ENCODE measurements at regions not wholly inside any gene's neighbourhood (a gene's known extent, or its start where the extent isn't known, plus 50 kb on each side); places are given as distances from the start of the nearest gene placed in this dataset.
A peak's percentile ranks its signal among the peaks of the same experiment; 100 is the strongest.

DNA sequence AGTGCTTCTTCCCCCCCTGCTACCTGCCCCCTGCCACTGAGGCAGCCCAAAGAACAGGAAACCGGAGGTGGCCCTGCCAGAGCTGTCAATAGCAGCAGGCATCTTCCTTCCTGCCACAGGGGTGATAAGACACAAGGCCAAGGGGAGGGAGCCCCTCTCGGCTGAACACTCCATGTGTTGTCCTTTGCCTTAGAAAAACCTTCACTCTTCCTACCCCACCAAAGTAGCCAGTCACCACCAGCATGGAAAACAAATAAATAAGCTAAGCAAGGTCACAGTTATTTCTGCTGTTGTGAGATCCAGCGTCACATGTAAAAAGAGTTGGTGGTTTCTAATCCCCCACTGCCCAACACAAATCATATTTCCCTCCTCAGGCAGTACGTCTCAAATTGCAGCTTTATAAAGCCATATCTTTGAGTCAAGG lies 104.8 kb upstream of the DPT start:
- no peak for FAIRE-seq
- H3K27ac ChIP-seq = peak overlapping the region; percentile 64 to 74
- no peak for DNase-seq (ENCODE audit: low read depth in 1 of 2, low spot score in 1 of 2)
- peaks cover 32% of the 10 kb centered on the region for H3K4me1 ChIP-seq
- WGBS (ENCODE audit: missing lambda C conversion rate) = 78% methylated on average over 3 of the region's 4 CpGs
- no peak for TF ChIP-seq RAD21 (conservative IDR thresholded peaks at IDR 0.05 in 1 of 2, IDR thresholded peaks at IDR 0.05 in 1 of 2)
- no peak for TF ChIP-seq POLR2AphosphoS2 (conservative IDR thresholded peaks at IDR 0.05; ENCODE audit: low read length)
- TF ChIP-seq CBX2 (IDR thresholded peaks at IDR 0.05; ENCODE audit: borderline replicate concordance, low read depth) = no peak
- no peak for TF ChIP-seq TP53 (CRISPR knock-in tag; IDR thresholded peaks at IDR 0.05)
- no peak for TF ChIP-seq GATA3 (IDR thresholded peaks at IDR 0.05; ENCODE audit: borderline replicate concordance)
- TF ChIP-seq, protein P1, sequence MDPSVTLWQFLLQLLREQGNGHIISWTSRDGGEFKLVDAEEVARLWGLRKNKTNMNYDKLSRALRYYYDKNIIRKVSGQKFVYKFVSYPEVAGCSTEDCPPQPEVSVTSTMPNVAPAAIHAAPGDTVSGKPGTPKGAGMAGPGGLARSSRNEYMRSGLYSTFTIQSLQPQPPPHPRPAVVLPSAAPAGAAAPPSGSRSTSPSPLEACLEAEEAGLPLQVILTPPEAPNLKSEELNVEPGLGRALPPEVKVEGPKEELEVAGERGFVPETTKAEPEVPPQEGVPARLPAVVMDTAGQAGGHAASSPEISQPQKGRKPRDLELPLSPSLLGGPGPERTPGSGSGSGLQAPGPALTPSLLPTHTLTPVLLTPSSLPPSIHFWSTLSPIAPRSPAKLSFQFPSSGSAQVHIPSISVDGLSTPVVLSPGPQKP (IDR thresholded peaks at IDR 0.05; ENCODE audit: low read depth, low read length) = no peak
- TF ChIP-seq FOSL2 (IDR thresholded peaks at IDR 0.05) = no peak
- no peak for TF ChIP-seq FOSL2 (CRISPR knock-in tag; IDR thresholded peaks at IDR 0.05)
- no peak for TF ChIP-seq RCOR1 (IDR thresholded peaks at IDR 0.05; ENCODE audit: low read depth, low read length)
- TF ChIP-seq BHLHE40 (IDR thresholded peaks at IDR 0.05; ENCODE audit: low read depth, low read length) = no peak
- no peak for TF ChIP-seq NR3C1 (IDR thresholded peaks at IDR 0.05)
- no peak for TF ChIP-seq POLR2A (IDR thresholded peaks at IDR 0.05; ENCODE audit: low read length)
- no peak for TF ChIP-seq HDAC2 (IDR thresholded peaks at IDR 0.05)
- TF ChIP-seq HOXB13 (CRISPR knock-in tag; IDR thresholded peaks at IDR 0.05; ENCODE audit: low read depth) = no peak
- no peak for TF ChIP-seq TFCP2L1 (CRISPR knock-in tag; IDR thresholded peaks at IDR 0.05)
- no peak for TF ChIP-seq ZFP36 (IDR thresholded peaks at IDR 0.05; ENCODE audit: borderline replicate concordance, partially characterized antibody)
- no peak for TF ChIP-seq SREBF2 (IDR thresholded peaks at IDR 0.05)
- TF ChIP-seq ZSCAN20 (CRISPR knock-in tag; IDR thresholded peaks at IDR 0.05) = no peak
- no peak for TF ChIP-seq JUNB (IDR thresholded peaks at IDR 0.05)
- TF ChIP-seq EHF (CRISPR knock-in tag; IDR thresholded peaks at IDR 0.05) = no peak
- no peak for TF ChIP-seq ESRRA (IDR thresholded peaks at IDR 0.05; ENCODE audit: borderline replicate concordance, low read length)
- peak overlapping the region; percentile 53 for H3K4me2 ChIP-seq
- no peak for ATAC-seq
- CTCF ChIA-PET = no interaction called here
- no peaks in the 10 kb centered on the region for H3K9me3 ChIP-seq
- POLR2A ChIA-PET = no interaction called here
- no peak overlapping the region for H3K4me3 ChIP-seq

DNA sequence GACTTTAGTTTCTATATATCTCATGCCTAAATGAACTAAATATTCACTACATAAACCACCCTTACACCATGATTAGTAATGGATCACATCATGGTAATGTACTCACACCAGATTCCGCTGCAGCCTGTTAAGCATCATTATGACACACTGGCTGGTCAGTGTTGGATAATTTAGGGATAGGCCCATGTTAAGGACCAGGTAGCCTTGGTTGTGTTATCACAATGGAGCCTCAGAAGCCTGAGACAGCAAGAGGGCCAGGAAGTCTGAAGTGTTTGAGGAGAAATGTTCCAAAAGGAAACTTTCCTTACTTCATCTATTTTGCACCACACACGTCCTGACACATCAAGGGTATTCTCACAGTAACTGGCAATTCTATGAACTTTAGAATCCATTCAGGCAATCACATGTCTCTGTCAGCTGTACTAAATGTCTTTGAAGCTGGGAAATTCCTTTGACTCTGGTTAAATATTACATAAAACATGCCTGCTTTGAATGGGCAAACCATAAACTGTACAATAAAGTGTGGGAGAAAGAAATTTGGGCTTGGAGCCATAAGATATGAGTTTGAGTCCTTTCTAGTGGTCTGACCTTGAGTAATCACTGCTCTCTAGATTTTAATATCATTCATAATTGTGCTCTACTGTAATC lies 105.3 kb upstream of the DPT start:
- H3K9me3 ChIP-seq = no peaks in the 10 kb centered on the region
- ChIA-PET CTCF (no interaction called here), POLR2A (no interaction called here)
- FAIRE-seq (peak; percentile 72), ATAC-seq (peak; percentile 30 to 56; a peak in 5 of 6 replicates), DNase-seq (ENCODE audit: low read depth in 1 of 2, low spot score in 1 of 2) (peak in 1 of 2 experiments; percentile 28)
- 56% methylated on average over 2 of the region's 2 CpGs for WGBS (ENCODE audit: missing lambda C conversion rate)
- H3K4me1 ChIP-seq = peaks cover 32% of the 10 kb centered on the region
- peak overlapping the region; percentile 64 to 74 for H3K27ac ChIP-seq
- H3K4me2 ChIP-seq = peak overlapping the region; percentile 53
- no peak overlapping the region for H3K4me3 ChIP-seq
- TF ChIP-seq JUNB (IDR thresholded peaks at IDR 0.05) (peak; percentile 39; the same call in 1 of the 2 replicates), FOSB (CRISPR knock-in tag; IDR thresholded peaks at IDR 0.05) (no peak), RAD21 (conservative IDR thresholded peaks at IDR 0.05 in 1 of 2, IDR thresholded peaks at IDR 0.05 in 1 of 2) (0 out of 5 replicates have a peak, but pooled peaks of 1 of the 2 experiments have one; percentile 11)

DNA sequence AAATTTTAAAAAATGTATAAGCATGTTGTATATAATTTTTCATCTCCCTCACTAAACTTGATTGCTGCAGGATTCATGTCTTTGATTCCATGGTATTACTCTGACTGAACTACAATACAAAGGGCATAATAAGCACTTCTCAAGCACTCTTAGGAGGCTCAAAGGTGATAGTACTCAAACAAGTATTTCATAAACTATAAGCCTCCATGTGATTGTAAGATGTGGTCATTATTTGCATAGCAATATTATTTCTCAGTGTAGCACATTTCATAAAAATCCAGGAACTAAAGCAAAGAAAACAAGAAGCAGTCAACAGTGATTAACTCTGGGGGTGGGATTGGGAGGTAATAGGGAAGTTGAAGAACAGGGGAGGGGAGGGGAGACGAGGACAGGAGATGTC lies 106.2 kb upstream of the DPT start:
- FAIRE-seq (no peak), ATAC-seq (no peak), DNase-seq (ENCODE audit: low read depth in 1 of 2, low spot score in 1 of 2) (no peak)
- Histone ChIP-seq H3K9me3 (no peaks in the 10 kb centered on the region), H3K27ac (peak overlapping the region in 1 of 2 experiments; percentile 68; a peak in 2 of 6 replicates), H3K4me1 (peaks cover 32% of the 10 kb centered on the region), H3K4me3 (no peak overlapping the region), H3K4me2 (peak overlapping the region; percentile 35)
- ChIA-PET CTCF (no interaction called here), POLR2A (no interaction called here)
- 53% methylated on average over 1 of the region's 1 CpG for WGBS (ENCODE audit: missing lambda C conversion rate)
- TF ChIP-seq ZFP36 (IDR thresholded peaks at IDR 0.05; ENCODE audit: borderline replicate concordance, partially characterized antibody) (no peak), CEBPB (IDR thresholded peaks at IDR 0.05) (no peak), CBX2 (IDR thresholded peaks at IDR 0.05; ENCODE audit: borderline replicate concordance, low read depth) (no peak), MYC (IDR thresholded peaks at IDR 0.05; ENCODE audit: borderline replicate concordance, low read length) (no peak), GATA3 (IDR thresholded peaks at IDR 0.05; ENCODE audit: borderline replicate concordance) (no peak), NPAS2 (CRISPR knock-in tag; IDR thresholded peaks at IDR 0.05; ENCODE audit: borderline replicate concordance) (no peak), HEYL (CRISPR knock-in tag; IDR thresholded peaks at IDR 0.05) (no peak)
- TF ChIP-seq, protein P1 (IDR thresholded peaks at IDR 0.05; ENCODE audit: low read depth, low read length) = no peak
- TF ChIP-seq, protein P2, sequence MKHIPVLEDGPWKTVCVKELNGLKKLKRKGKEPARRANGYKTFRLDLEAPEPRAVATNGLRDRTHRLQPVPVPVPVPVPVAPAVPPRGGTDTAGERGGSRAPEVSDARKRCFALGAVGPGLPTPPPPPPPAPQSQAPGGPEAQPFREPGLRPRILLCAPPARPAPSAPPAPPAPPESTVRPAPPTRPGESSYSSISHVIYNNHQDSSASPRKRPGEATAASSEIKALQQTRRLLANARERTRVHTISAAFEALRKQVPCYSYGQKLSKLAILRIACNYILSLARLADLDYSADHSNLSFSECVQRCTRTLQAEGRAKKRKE (CRISPR knock-in tag; IDR thresholded peaks at IDR 0.05; ENCODE audit: low read depth) = no peak
